Gastroesophageal sphincter (tissue), 4 donors: ENCODE measurements at regions not wholly inside any gene's neighbourhood (a gene's known extent, or its start where the extent isn't known, plus 50 kb on each side); places are given as distances from the start of the nearest gene placed in this dataset.

Source experiments
- ATAC-seq: fragments of 150-250 bp; one replicate; pipeline ENCODE4 v1.9.1; 2016; ENCODE audit warnings: mild to moderate bottlenecking, moderate library complexity
- H3K27ac ChIP-seq, 4 donors: fragments of 200-600 bp; sonication (generic) in 3 of 4; 1 replicate in 3 of 4; 2 replicates in 1 of 4; pipeline ENCODE4 v1.5.1; 2016 to 2019
- H3K27me3 ChIP-seq: fragments of 200-600 bp; sonication (generic); one replicate; pipeline ENCODE4 v1.5.1; 2019
- H3K36me3 ChIP-seq, 2 donors: fragments of 200-600 bp; sonication (generic); one replicate each; pipeline ENCODE4 v1.5.1; 2019; ENCODE audit warnings: control low read depth in 1 of 2
- H3K4me1 ChIP-seq, 3 donors: fragments of 200-600 bp; sonication (generic); 1 replicate in 2 of 3; 2 replicates in 1 of 3; pipeline ENCODE4 v1.5.1; 2016 to 2019; ENCODE audit warnings: control low read depth in 2 of 3
- H3K4me3 ChIP-seq, 2 donors: fragments of 200-600 bp; sonication (generic); one replicate each; pipeline ENCODE4 v1.5.1; 2019; ENCODE audit warnings: mild to moderate bottlenecking in 1 of 2, moderate library complexity in 1 of 2
- H3K9me3 ChIP-seq, 3 donors: fragments of 200-600 bp; sonication (generic); one replicate each; pipeline ENCODE4 v1.5.1; 2017 to 2019; ENCODE audit warnings: control low read depth in 2 of 3
- CTCF ChIP-seq, 4 experiments: fragments of 200-600 bp in 2 of 4; fragments of 450-650 bp in 2 of 4; sonication (generic) in 1 of 4; IDR thresholded peaks; one replicate each; pipeline ENCODE4 v1.5.1; 2017 to 2019; ENCODE audit warnings: antibody characterized with exemption in 4 of 4, mild to moderate bottlenecking in 2 of 4, moderate library complexity in 2 of 4
- EP300 ChIP-seq: sonication (generic); formaldehyde crosslinking; IDR thresholded peaks from one replicate; pipeline ENCODE4 v1.6.1; 2017; ENCODE audit warnings: antibody characterized with exemption, mild to moderate bottlenecking
- POLR2A ChIP-seq, 2 donors: fragments of 450-650 bp; IDR thresholded peaks; one replicate each; pipeline ENCODE4 v1.6.1; 2017; ENCODE audit warnings: antibody characterized with exemption in 2 of 2, mild to moderate bottlenecking in 2 of 2, moderate library complexity in 1 of 2
- POLR2AphosphoS5 ChIP-seq: sonication (generic); formaldehyde crosslinking; IDR thresholded peaks from one replicate; pipeline ENCODE4 v1.6.1; 2017; ENCODE audit warnings: antibody characterized with exemption
- WGBS, 2 donors: methylation state at CpG; one replicate each; pipeline ENCODE4 v1.1.5; 2018; ENCODE audit warnings: low coverage in 1 of 2; 5-methylcytosine and 5-hydroxymethylcytosine counted together

GRCh38 chr15:67892559-67893377, 52.9 kb upstream of the RNU6-1 start:
- ATAC-seq = no peak
- no peaks in the 10 kb centered on the region for H3K9me3 ChIP-seq
- H3K27me3 ChIP-seq = no peaks in the 10 kb centered on the region
- peak overlapping the region in 1 of 4 donors; percentile 19 for H3K27ac ChIP-seq
- H3K4me1 ChIP-seq = peaks cover 0 to 5% (median 0%) of the 10 kb centered on the region in 3 donors
- H3K36me3 ChIP-seq = no peaks in the 10 kb centered on the region
- H3K4me3 ChIP-seq = no peak overlapping the region
- 66 to 70% methylated on average over 2 of the region's 2 CpGs for WGBS, 2 donors
- TF ChIP-seq EP300 = no peak
- no peak for TF ChIP-seq POLR2AphosphoS5
- no peak for TF ChIP-seq POLR2A (IDR thresholded peaks at IDR 0.05)
- no peak for TF ChIP-seq CTCF (IDR thresholded peaks at IDR 0.05)

GRCh38 chr15:67895237-67895636, 55.4 kb upstream of the RNU6-1 start:
- ATAC-seq = no peak
- no peak overlapping the region for H3K27ac ChIP-seq
- no peak for TF ChIP-seq POLR2A (IDR thresholded peaks at IDR 0.05)
- TF ChIP-seq EP300 = no peak
- TF ChIP-seq CTCF (IDR thresholded peaks at IDR 0.05) = no peak
- no peak for TF ChIP-seq POLR2AphosphoS5

DNA sequence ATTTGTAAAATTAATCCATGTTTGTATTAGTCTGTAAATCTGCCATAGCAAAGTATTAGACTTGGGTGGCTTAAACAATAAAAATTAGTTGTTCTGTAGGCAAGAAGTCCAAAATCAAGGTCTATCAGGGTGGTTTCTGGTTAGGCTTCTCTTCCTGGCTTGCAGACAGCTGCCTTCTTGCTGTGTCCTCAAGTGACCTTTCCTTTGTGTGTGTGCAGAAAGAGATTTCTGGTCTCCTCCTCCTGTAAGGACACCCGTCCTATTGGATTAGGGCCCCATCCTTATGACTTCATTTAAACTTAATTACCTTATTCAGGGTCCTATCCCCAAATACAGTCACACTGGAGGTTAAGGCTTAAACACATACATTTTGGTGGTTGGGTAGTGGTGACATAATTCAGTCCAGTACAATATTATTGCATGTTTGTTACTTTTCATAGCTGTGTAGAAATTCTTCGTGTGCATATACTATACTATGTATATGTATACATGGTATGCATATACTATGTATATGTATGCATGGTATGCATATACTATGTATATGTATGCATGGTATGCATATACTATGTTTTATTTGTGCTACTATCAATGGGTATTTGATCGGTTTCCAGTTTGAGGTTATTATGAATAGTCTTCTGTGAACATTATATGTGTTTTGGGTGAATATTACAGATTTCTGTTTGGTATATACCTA, 57.9 kb upstream of the RNU6-1 start:
- no peak for ATAC-seq
- Histone ChIP-seq H3K36me3 (no peaks in the 10 kb centered on the region), H3K27ac (no peak overlapping the region), H3K4me3 (no peak overlapping the region), H3K27me3 (no peaks in the 10 kb centered on the region), H3K4me1 (peaks cover 0 to 7% (median 0%) of the 10 kb centered on the region in 3 donors), H3K9me3 (no peaks in the 10 kb centered on the region)
- 62 to 71% methylated on average over 3 of the region's 3 CpGs for WGBS, 2 donors
- TF ChIP-seq CTCF (IDR thresholded peaks at IDR 0.05) = no peak
- no peak for TF ChIP-seq POLR2AphosphoS5

More at GRCh38 chr15:67895237-67895636, 55.4 kb upstream of the RNU6-1 start:
- peaks cover 0 to 7% (median 0%) of the 10 kb centered on the region in 3 donors for H3K4me1 ChIP-seq
- H3K9me3 ChIP-seq = no peaks in the 10 kb centered on the region
- no peaks in the 10 kb centered on the region for H3K36me3 ChIP-seq
- no peaks in the 10 kb centered on the region for H3K27me3 ChIP-seq
- no peak overlapping the region for H3K4me3 ChIP-seq

DNA sequence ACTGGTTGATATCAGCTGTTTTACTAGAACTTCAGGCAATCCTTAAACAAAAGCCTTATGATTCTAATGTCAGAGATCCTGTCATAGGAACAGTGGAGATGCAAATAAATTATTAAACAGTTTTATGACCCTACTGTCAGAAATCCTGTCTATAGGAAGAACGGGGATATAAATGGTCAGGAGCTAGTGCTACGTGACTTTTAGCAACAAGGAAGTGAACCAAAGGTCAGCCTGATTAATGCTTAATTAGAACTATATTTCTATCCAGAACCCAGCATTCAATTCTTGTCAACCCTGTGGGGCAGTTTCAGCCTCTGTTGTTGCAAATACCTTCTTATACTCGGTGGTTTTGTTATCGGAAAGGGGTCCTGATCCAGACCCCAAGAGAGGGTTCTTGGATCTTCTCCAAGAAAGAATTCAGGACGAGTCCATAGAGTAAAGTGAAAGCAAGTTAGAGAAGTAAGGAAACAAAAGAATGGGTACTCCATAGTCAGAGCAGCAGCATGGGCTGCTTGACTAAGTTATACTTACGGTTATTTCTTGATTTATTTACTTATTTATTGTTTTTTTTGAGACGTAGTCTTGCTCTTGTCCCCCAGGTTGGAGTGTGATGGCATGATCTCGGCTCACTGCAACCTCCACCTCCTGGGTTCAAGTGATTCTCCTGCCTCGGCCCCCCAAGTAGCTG, 59.9 kb upstream of the RNU6-1 start:
- Histone ChIP-seq H3K4me3 (no peak overlapping the region), H3K4me1 (peaks cover 0 to 7% (median 0%) of the 10 kb centered on the region in 3 donors), H3K9me3 (no peaks in the 10 kb centered on the region), H3K27me3 (no peaks in the 10 kb centered on the region), H3K27ac (no peak overlapping the region), H3K36me3 (no peaks in the 10 kb centered on the region)
- no peak for ATAC-seq
- 71% methylated on average over 9 of the region's 9 CpGs for WGBS, 2 donors
- TF ChIP-seq EP300 (no peak), POLR2AphosphoS5 (no peak), CTCF (IDR thresholded peaks at IDR 0.05) (no peak), POLR2A (IDR thresholded peaks at IDR 0.05) (no peak)
